HEK293 (cell line): ENCODE measurements at regions not wholly inside any gene's neighbourhood (a gene's known extent, or its start where the extent isn't known, plus 50 kb on each side); places are given as distances from the start of the nearest gene placed in this dataset.

Experiments used
- CTCF ChIA-PET: fragments of 350-600 bp; formaldehyde crosslinking; extraction: SDS; loops from one replicate; lab custom pipeline; 2021; ENCODE audit warnings: antibody characterized with exemption; lab: Yijun Ruan, JAX
- POLR2A ChIA-PET: fragments of 300-600 bp; formaldehyde crosslinking; extraction: SDS; loops from one replicate; lab custom pipeline; 2020; ENCODE audit warnings: antibody characterized with exemption, inconsistent platforms; lab: Yijun Ruan, JAX
- H3K27ac ChIP-seq: fragments of 200-500 bp; sonication (Bioruptor generic); 2 replicates; pipeline ENCODE4 v1.5.1; 2014; ENCODE audit warnings: low read depth, low read length, control low read depth, inconsistent platforms; ENCODE audit errors: extremely low read depth
- H3K36me3 ChIP-seq, 2 experiments: fragments of 200-500 bp in 1 of 2; sonication (Bioruptor generic) in 1 of 2; 1 replicate in 1 of 2; 2 replicates in 1 of 2; pipeline ENCODE4 v1.5.1; 2014 to 2017; ENCODE audit warnings: inconsistent platforms in 2 of 2, low read length in 2 of 2; ENCODE audit not compliant: control insufficient read depth in 2 of 2, insufficient read depth in 1 of 2
- H3K4me1 ChIP-seq: fragments of 200-500 bp; sonication (Bioruptor generic); 2 replicates; pipeline ENCODE4 v1.5.1; 2014; ENCODE audit warnings: mild to moderate bottlenecking, low read length, inconsistent platforms; ENCODE audit not compliant: control insufficient read depth, insufficient read depth
- H3K4me3 ChIP-seq: 2 replicates; pipeline ENCODE4 v1.5.1; 2011; ENCODE audit warnings: low read depth, mild to moderate bottlenecking, control low read depth, low read length, moderate library complexity
- H3K9me3 ChIP-seq: fragments of 200-500 bp; sonication (Bioruptor generic); 2 replicates; pipeline ENCODE4 v1.5.1; 2014; ENCODE audit warnings: low read depth, low read length, inconsistent platforms; ENCODE audit not compliant: control insufficient read depth, insufficient read depth
- GFI1B ChIP-seq: fragments of 450-650 bp; formaldehyde crosslinking; IDR thresholded peaks from 2 replicates; pipeline ENCODE4 v1.5.1; 2016; ENCODE audit warnings: missing biosample characterization, missing genetic modification characterization
- GLI2 ChIP-seq: fragments of 450-650 bp; formaldehyde crosslinking; IDR thresholded peaks from 2 replicates; pipeline ENCODE4; 2017; ENCODE audit warnings: missing biosample characterization, missing genetic modification characterization, low read depth, borderline replicate concordance
- GLI4 ChIP-seq: fragments of 450-650 bp; formaldehyde crosslinking; IDR thresholded peaks from 2 replicates; pipeline ENCODE4 v1.5.1; 2016; ENCODE audit warnings: missing biosample characterization, missing genetic modification characterization
- GLIS1 ChIP-seq: fragments of 450-650 bp; formaldehyde crosslinking; IDR thresholded peaks from 2 replicates; pipeline ENCODE4 v1.5.1; 2016; ENCODE audit warnings: missing biosample characterization, missing genetic modification characterization
- HOXC10 ChIP-seq: sonication (generic); formaldehyde crosslinking; IDR thresholded peaks from 2 replicates; pipeline ENCODE4 v1.8.1; 2023; ENCODE audit warnings: mild to moderate bottlenecking, missing genetic modification reagents
- KLF1 ChIP-seq: fragments of 450-650 bp; formaldehyde crosslinking; IDR thresholded peaks from 2 replicates; pipeline ENCODE4 v1.5.1; 2016; ENCODE audit warnings: missing biosample characterization, missing genetic modification characterization
- KLF7 ChIP-seq: fragments of 450-650 bp; formaldehyde crosslinking; IDR thresholded peaks from 2 replicates; pipeline ENCODE4 v1.5.1; 2016; ENCODE audit warnings: missing biosample characterization, missing genetic modification characterization, borderline replicate concordance
- RBAK ChIP-seq: fragments of 450-650 bp; formaldehyde crosslinking; IDR thresholded peaks from 2 replicates; pipeline ENCODE4 v1.5.1; 2016; ENCODE audit warnings: missing biosample characterization, missing genetic modification characterization
- REPIN1 ChIP-seq: fragments of 450-650 bp; formaldehyde crosslinking; IDR thresholded peaks from 2 replicates; pipeline ENCODE4 v1.5.1; 2017; ENCODE audit warnings: missing biosample characterization, missing genetic modification characterization, low read depth
- ZBTB20 ChIP-seq: fragments of 450-650 bp; formaldehyde crosslinking; IDR thresholded peaks from 2 replicates; pipeline ENCODE4 v1.5.1; 2016; ENCODE audit warnings: missing biosample characterization, missing genetic modification characterization
- ZBTB48 ChIP-seq: fragments of 450-650 bp; formaldehyde crosslinking; IDR thresholded peaks from 2 replicates; pipeline ENCODE4 v1.5.1; 2016; ENCODE audit warnings: missing biosample characterization, missing genetic modification characterization
- ZBTB8A ChIP-seq: fragments of 450-650 bp; formaldehyde crosslinking; IDR thresholded peaks from 2 replicates; pipeline ENCODE4 v1.5.1; 2016; ENCODE audit warnings: missing biosample characterization, missing genetic modification characterization
- ZNF223 ChIP-seq: fragments of 450-650 bp; formaldehyde crosslinking; IDR thresholded peaks from 2 replicates; pipeline ENCODE4 v1.5.1; 2016; ENCODE audit warnings: missing biosample characterization, missing genetic modification characterization
- ZNF248 ChIP-seq: fragments of 450-650 bp; formaldehyde crosslinking; IDR thresholded peaks from 2 replicates; pipeline ENCODE4 v1.5.1; 2017; ENCODE audit warnings: missing biosample characterization, missing genetic modification characterization
- ZNF266 ChIP-seq: fragments of 450-650 bp; formaldehyde crosslinking; IDR thresholded peaks from 2 replicates; pipeline ENCODE4 v1.5.1; 2016; ENCODE audit warnings: missing biosample characterization, missing genetic modification characterization, low read depth
- ZNF341 ChIP-seq: fragments of 450-650 bp; formaldehyde crosslinking; IDR thresholded peaks from 2 replicates; pipeline ENCODE4; 2016; ENCODE audit warnings: low read depth, missing biosample characterization, missing genetic modification characterization
- ZNF354C ChIP-seq: fragments of 450-650 bp; formaldehyde crosslinking; IDR thresholded peaks from 2 replicates; pipeline ENCODE4 v1.5.1; 2016; ENCODE audit warnings: missing biosample characterization, missing genetic modification characterization, low read depth, borderline replicate concordance
- ZNF473 ChIP-seq: fragments of 450-650 bp; formaldehyde crosslinking; IDR thresholded peaks from 2 replicates; pipeline ENCODE4 v1.5.1; 2017; ENCODE audit warnings: missing biosample characterization, missing genetic modification characterization
- ZNF521 ChIP-seq: fragments of 450-650 bp; formaldehyde crosslinking; IDR thresholded peaks from 2 replicates; pipeline ENCODE4 v1.5.1; 2017; ENCODE audit warnings: missing biosample characterization, mild to moderate bottlenecking, missing genetic modification characterization
- ZNF549 ChIP-seq: fragments of 450-650 bp; IDR thresholded peaks from 2 replicates; pipeline ENCODE4 v1.5.1; 2018; ENCODE audit warnings: missing biosample characterization, missing genetic modification characterization, mild to moderate bottlenecking, inconsistent platforms, moderate library complexity
- ZNF560 ChIP-seq: fragments of 450-650 bp; formaldehyde crosslinking; IDR thresholded peaks from 2 replicates; pipeline ENCODE4 v1.5.1; 2017; ENCODE audit warnings: missing biosample characterization, missing genetic modification characterization, borderline replicate concordance
- ZNF585B ChIP-seq: fragments of 450-650 bp; formaldehyde crosslinking; IDR thresholded peaks from 2 replicates; pipeline ENCODE4 v1.5.1; 2016; ENCODE audit warnings: missing biosample characterization, missing genetic modification characterization
- ZNF624 ChIP-seq: fragments of 450-650 bp; formaldehyde crosslinking; IDR thresholded peaks from 2 replicates; pipeline ENCODE4 v1.5.1; 2017; ENCODE audit warnings: missing biosample characterization, missing genetic modification characterization
- ZNF76 ChIP-seq: fragments of 450-650 bp; formaldehyde crosslinking; IDR thresholded peaks from 2 replicates; pipeline ENCODE4; 2016; ENCODE audit warnings: low read depth, missing biosample characterization, missing genetic modification characterization, borderline replicate concordance
- ZNF776 ChIP-seq: fragments of 450-650 bp; formaldehyde crosslinking; IDR thresholded peaks from 2 replicates; pipeline ENCODE4 v1.5.0; 2017; ENCODE audit warnings: missing biosample characterization, missing genetic modification characterization, borderline replicate concordance
- ZNF837 ChIP-seq: fragments of 450-650 bp; formaldehyde crosslinking; IDR thresholded peaks from 2 replicates; pipeline ENCODE4 v1.5.1; 2016; ENCODE audit warnings: missing biosample characterization, missing genetic modification characterization
- TF ChIP-seq, protein P1 (sequence below): fragments of 450-650 bp; formaldehyde crosslinking; IDR thresholded peaks from 2 replicates; pipeline ENCODE4 v1.5.1; 2016; ENCODE audit warnings: missing biosample characterization, missing genetic modification characterization
- TF ChIP-seq, protein P2 (sequence below): fragments of 450-650 bp; formaldehyde crosslinking; IDR thresholded peaks from 2 replicates; pipeline ENCODE4 v1.5.1; 2016; ENCODE audit warnings: missing biosample characterization, missing genetic modification characterization, borderline replicate concordance
- TF ChIP-seq, protein P3 (sequence below): fragments of 450-650 bp; formaldehyde crosslinking; IDR thresholded peaks from 2 replicates; pipeline ENCODE4 v1.5.1; 2016; ENCODE audit warnings: missing biosample characterization, missing genetic modification characterization
- TF ChIP-seq, protein P4 (sequence below): IDR thresholded peaks from 2 replicates; pipeline ENCODE4 v1.6.1; 2011; ENCODE audit warnings: mild to moderate bottlenecking, low read depth, low read length, borderline replicate concordance

DNA sequence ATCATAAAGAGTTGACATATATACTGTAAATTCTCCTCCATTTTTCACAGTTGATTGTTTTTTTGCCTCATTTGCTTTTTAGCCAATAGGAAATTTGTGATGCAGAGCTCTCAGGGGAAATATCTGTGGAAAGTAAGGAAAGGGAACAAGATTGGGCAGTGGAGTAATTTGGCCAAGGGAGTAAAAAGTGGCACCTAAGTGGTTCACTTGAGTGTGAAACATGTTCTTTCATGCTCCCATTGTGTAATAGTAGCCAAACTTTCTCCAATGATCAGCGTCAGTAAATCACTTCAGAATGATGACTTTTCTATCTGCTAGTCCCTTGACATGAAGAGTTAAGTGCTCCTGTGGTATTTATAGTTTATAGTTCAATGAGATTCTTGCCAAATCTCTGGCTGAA lies 141.9 kb upstream of the KCNJ3 start:
- CTCF ChIA-PET = no interaction called here

DNA sequence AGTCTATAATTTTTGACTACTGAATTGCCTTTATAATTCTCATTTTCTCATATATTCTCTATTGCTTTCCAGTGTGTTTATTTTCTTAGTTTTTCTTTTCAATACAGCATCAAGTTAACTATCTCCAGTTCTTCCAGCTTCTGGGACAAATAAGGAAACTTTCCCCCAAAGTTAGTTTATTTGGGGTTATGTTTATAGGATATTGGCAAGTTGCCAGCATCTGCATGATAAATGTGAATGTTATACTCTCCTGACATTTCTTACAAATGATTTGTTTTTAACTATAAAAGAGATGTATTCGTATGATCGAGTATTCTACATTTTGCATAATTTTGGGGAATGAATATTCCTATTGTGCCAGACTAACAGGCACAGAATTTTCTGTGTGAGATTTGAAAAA lies 140.6 kb upstream of the KCNJ3 start:
- Histone ChIP-seq H3K36me3 (no peaks in the 10 kb centered on the region), H3K9me3 (no peaks in the 10 kb centered on the region), H3K4me3 (no peak overlapping the region), H3K27ac (no peak overlapping the region), H3K4me1 (peaks cover 5% of the 10 kb centered on the region; the same call in 1 of the 2 replicates)
- ChIA-PET POLR2A (no interaction called here), CTCF (no interaction called here)
- TF ChIP-seq GLI4 (tag by site-specific recombination) (no peak), ZBTB48 (tag by site-specific recombination) (no peak), KLF7 (tag by site-specific recombination) (no peak), ZNF248 (no peak), ZNF776 (tag by site-specific recombination) (no peak), GFI1B (tag by site-specific recombination) (no peak), REPIN1 (no peak), ZNF223 (no peak), ZNF585B (tag by site-specific recombination) (no peak), ZNF837 (no peak), GLIS1 (tag by site-specific recombination) (no peak), ZBTB20 (no peak)
- TF ChIP-seq, protein P1, sequence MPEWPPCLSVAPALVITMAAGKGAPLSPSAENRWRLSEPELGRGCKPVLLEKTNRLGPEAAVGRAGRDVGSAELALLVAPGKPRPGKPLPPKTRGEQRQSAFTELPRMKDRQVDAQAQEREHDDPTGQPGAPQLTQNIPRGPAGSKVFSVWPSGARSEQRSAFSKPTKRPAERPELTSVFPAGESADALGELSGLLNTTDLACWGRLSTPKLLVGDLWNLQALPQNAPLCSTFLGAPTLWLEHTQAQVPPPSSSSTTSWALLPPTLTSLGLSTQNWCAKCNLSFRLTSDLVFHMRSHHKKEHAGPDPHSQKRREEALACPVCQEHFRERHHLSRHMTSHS (tag by site-specific recombination) = no peak
- TF ChIP-seq, protein P2, sequence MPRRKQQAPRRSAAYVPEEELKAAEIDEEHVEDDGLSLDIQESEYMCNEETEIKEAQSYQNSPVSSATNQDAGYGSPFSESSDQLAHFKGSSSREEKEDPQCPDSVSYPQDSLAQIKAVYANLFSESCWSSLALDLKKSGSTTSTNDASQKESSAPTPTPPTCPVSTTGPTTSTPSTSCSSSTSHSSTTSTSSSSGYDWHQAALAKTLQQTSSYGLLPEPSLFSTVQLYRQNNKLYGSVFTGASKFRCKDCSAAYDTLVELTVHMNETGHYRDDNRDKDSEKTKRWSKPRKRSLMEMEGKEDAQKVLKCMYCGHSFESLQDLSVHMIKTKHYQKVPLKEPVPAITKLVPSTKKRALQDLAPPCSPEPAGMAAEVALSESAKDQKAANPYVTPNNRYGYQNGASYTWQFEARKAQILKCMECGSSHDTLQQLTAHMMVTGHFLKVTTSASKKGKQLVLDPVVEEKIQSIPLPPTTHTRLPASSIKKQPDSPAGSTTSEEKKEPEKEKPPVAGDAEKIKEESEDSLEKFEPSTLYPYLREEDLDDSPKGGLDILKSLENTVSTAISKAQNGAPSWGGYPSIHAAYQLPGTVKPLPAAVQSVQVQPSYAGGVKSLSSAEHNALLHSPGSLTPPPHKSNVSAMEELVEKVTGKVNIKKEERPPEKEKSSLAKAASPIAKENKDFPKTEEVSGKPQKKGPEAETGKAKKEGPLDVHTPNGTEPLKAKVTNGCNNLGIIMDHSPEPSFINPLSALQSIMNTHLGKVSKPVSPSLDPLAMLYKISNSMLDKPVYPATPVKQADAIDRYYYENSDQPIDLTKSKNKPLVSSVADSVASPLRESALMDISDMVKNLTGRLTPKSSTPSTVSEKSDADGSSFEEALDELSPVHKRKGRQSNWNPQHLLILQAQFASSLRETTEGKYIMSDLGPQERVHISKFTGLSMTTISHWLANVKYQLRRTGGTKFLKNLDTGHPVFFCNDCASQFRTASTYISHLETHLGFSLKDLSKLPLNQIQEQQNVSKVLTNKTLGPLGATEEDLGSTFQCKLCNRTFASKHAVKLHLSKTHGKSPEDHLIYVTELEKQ = no peak

More for the DNA sequence above, 141.9 kb upstream of the KCNJ3 start:
- Histone ChIP-seq H3K4me1 (peaks cover 5% of the 10 kb centered on the region; the same call in 1 of the 2 replicates), H3K9me3 (no peaks in the 10 kb centered on the region), H3K27ac (no peak overlapping the region), H3K36me3 (no peaks in the 10 kb centered on the region), H3K4me3 (no peak overlapping the region)
- TF ChIP-seq REPIN1 (no peak), HOXC10 (no peak), ZNF341 (no peak), ZNF521 (tag by site-specific recombination) (no peak), KLF1 (tag by site-specific recombination) (no peak), ZBTB8A (tag by site-specific recombination) (no peak), ZNF624 (tag by site-specific recombination) (no peak), ZNF76 (no peak), RBAK (tag by site-specific recombination) (no peak), ZNF354C (tag by site-specific recombination) (no peak), ZNF266 (tag by site-specific recombination) (no peak), GLI2 (tag by site-specific recombination) (no peak), ZNF560 (tag by site-specific recombination) (no peak), ZNF549 (tag by site-specific recombination) (no peak), ZNF473 (tag by site-specific recombination) (no peak)
- TF ChIP-seq, protein P3, sequence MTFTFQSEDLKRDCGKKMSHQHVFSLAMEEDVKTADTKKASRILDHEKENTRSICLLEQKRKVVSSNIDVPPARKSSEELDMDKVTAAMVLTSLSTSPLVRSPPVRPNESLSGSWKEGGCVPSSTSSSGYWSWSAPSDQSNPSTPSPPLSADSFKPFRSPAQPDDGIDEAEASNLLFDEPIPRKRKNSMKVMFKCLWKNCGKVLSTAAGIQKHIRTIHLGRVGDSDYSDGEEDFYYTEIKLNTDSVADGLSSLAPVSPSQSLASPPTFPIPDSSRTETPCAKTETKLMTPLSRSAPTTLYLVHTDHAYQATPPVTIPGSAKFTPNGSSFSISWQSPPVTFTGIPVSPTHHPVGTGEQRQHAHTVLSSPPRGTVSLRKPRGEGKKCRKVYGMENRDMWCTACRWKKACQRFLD (tag by site-specific recombination) = no peak
- TF ChIP-seq, protein P4, sequence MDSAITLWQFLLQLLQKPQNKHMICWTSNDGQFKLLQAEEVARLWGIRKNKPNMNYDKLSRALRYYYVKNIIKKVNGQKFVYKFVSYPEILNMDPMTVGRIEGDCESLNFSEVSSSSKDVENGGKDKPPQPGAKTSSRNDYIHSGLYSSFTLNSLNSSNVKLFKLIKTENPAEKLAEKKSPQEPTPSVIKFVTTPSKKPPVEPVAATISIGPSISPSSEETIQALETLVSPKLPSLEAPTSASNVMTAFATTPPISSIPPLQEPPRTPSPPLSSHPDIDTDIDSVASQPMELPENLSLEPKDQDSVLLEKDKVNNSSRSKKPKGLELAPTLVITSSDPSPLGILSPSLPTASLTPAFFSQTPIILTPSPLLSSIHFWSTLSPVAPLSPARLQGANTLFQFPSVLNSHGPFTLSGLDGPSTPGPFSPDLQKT = no peak
- POLR2A ChIA-PET = no interaction called here
